LNCAP (cell line): ENCODE measurements at regions not wholly inside any gene's neighbourhood (a gene's known extent, or its start where the extent isn't known, plus 50 kb on each side); places are given as distances from the start of the nearest gene placed in this dataset.

Source experiments
- CTCF ChIP-seq: fragments of 450-650 bp; IDR thresholded peaks from 2 replicates; pipeline ENCODE4 v1.5.1; 2017; ENCODE audit warnings: mild to moderate bottlenecking

GRCh38 chr13:44667943-44668342 lies 91.8 kb upstream of the TSC22D1 start:
- TF ChIP-seq CTCF, result no peak

GRCh38 chr13:44664308-44664707 lies 88.2 kb upstream of the TSC22D1 start:
- no peak for TF ChIP-seq CTCF

- TF ChIP-seq CTCF, result no peak
Measured at GRCh38 chr13:44662515-44662914, 86.4 kb upstream of the TSC22D1 start.

- TF ChIP-seq CTCF, result no peak
Measured at GRCh38 chr13:44661936-44662335, 85.8 kb upstream of the TSC22D1 start.

GRCh38 chr13:44660050-44660449 lies 83.9 kb upstream of the TSC22D1 start:
- TF ChIP-seq CTCF, result no peak

- no peak for TF ChIP-seq CTCF
Measured at GRCh38 chr13:44652962-44653660, 77.0 kb upstream of the TSC22D1 start.

- TF ChIP-seq CTCF, result no peak
Measured at GRCh38 chr13:44652168-44652567, 76.0 kb upstream of the TSC22D1 start.

GRCh38 chr13:44651724-44652123 lies 75.6 kb upstream of the TSC22D1 start:
- TF ChIP-seq CTCF, result no peak
